ENCODE measurements at regions not wholly inside any gene's neighbourhood (a gene's known extent, or its start where the extent isn't known, plus 50 kb on each side); places are given as distances from the start of the nearest gene placed in this dataset.

DNA sequence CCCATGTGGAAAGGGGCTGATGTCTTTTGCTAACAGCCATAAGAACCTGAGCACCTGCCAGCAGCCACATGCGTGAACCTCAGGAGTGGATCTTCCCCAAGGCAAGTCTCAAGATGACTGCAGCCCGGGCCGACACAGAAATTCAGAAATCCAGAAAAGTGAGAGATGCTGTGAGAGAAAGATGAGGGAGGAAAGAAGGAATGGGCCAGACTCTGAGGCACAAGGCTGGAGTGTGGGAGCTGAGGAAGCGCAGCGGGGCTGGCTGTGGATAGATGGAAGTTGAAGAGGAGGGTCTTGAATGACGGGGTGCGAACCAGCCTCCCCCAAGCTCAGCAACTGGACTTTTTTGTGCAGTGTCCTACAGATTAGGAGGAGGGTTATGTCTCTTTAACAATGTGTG is 337.8 kb downstream of the GADD45G start:
- H3K9me3 ChIP-seq, result no peaks in the 10 kb centered on the region

DNA sequence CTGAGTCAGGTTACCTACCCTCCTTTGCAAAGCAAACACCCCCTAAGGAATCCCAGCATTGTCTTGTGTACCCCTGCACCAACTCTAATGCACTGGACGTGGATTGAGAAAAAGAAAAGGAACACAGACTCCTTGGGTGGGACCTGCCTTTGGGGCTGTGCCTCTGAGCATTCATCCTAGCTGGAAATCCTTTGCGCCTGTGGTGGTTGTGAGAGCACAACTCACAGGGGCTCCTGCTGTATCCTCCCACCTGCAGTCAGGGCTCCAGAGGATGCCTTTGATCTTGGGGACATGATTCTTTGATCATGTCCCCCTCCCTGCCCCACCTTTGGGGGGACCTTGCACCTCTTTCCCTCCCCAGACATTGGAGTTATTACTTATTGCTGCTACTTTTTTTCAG is 338.5 kb downstream of the GADD45G start:
- no peak for TF ChIP-seq POLR2AphosphoS5 (IDR thresholded peaks at IDR 0.05)
- WGBS, 2 donors, result 79 to 93% methylated on average over 2 of the region's 2 CpGs
- ATAC-seq (ENCODE audit: low FRiP score in 2 of 2), result no peak
- Histone ChIP-seq H3K4me1 (peaks cover 0 to 8% (median 0%) of the 10 kb centered on the region in 4 donors), H3K9me3 (no peaks in the 10 kb centered on the region), H3K4me3 (no peak overlapping the region), H3K27ac (no peak overlapping the region), H3K36me3 (no peaks in the 10 kb centered on the region), H3K27me3 (no peaks in the 10 kb centered on the region)
- DNase-seq, result no peak

More for the DNA sequence above, 337.8 kb downstream of the GADD45G start:
- H3K4me1 ChIP-seq, result peaks cover 0 to 8% (median 0%) of the 10 kb centered on the region in 4 donors
- DNase-seq (no peak), ATAC-seq (ENCODE audit: low FRiP score in 2 of 2) (no peak)
- no peaks in the 10 kb centered on the region for H3K27me3 ChIP-seq
- TF ChIP-seq EP300 (IDR thresholded peaks at IDR 0.05) (no peak), CTCF (IDR thresholded peaks at IDR 0.05) (no peak), POLR2A (IDR thresholded peaks at IDR 0.05) (no peak), POLR2AphosphoS5 (IDR thresholded peaks at IDR 0.05) (no peak)
- H3K4me3 ChIP-seq, result no peak overlapping the region
- H3K36me3 ChIP-seq, result no peaks in the 10 kb centered on the region
- no peak overlapping the region for H3K27ac ChIP-seq
- WGBS, 2 donors, result 87 to 97% methylated on average over 7 of the region's 7 CpGs

DNA sequence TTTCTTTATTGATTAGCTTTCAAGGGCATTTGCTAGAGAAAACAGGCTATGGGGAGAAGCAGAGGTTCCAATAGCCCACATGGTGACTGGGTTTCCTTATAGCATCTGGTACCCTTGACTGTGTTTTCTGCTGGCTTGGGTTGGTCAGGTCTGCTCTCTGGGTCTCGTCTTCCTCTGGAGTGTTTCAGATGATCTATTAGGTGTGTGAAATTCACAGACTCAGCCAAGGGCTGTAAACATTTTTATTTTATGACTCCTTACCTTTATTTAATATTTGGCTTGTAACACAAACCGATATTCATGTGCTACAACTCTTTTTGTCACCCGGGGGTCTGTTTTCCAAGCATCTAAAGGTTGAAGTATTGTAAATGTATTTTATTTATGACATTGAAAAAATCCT is 338.9 kb downstream of the GADD45G start:
- no peak for ATAC-seq (ENCODE audit: low FRiP score in 2 of 2)
- H3K36me3 ChIP-seq, result no peaks in the 10 kb centered on the region
- TF ChIP-seq CTCF (IDR thresholded peaks at IDR 0.05) (no peak), POLR2AphosphoS5 (IDR thresholded peaks at IDR 0.05) (no peak), POLR2A (IDR thresholded peaks at IDR 0.05) (no peak), EP300 (IDR thresholded peaks at IDR 0.05) (no peak)
- DNase-seq, result no peak
- WGBS, 2 donors, result 92 to 95% methylated on average over 3 of the region's 3 CpGs
- no peak overlapping the region for H3K4me3 ChIP-seq
- H3K27me3 ChIP-seq, result no peaks in the 10 kb centered on the region
- no peak overlapping the region for H3K27ac ChIP-seq
- H3K4me1 ChIP-seq, result peaks cover 0 to 8% (median 0%) of the 10 kb centered on the region in 4 donors
- no peaks in the 10 kb centered on the region for H3K9me3 ChIP-seq

DNA sequence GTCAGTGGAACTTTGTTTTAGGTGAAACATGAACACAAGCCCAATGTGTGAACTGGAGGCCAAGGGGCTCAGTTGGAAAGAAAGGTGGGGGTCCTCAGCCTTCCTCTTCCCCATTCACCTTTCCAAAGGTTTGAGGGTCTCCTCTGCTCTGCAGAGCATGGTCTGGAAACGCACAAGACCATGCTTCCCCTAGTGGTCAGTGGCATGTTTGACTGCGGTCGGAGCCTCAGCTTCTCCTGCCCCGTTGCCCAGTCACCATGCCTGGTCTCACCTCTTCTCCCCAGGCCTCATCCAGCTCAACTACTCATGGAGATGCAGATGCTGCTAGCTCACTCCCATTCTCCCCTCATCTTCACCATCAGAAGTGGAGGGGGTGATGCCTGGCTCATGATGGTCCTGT is 340.3 kb downstream of the GADD45G start:
- no peak for DNase-seq
- H3K27me3 ChIP-seq, result no peaks in the 10 kb centered on the region
- no peaks in the 10 kb centered on the region for H3K36me3 ChIP-seq
- TF ChIP-seq EP300 (IDR thresholded peaks at IDR 0.05), result no peak
- no peak for TF ChIP-seq POLR2A (IDR thresholded peaks at IDR 0.05)
- no peak for TF ChIP-seq CTCF (IDR thresholded peaks at IDR 0.05)
- no peak for TF ChIP-seq POLR2AphosphoS5 (IDR thresholded peaks at IDR 0.05)
- no peak for ATAC-seq (ENCODE audit: low FRiP score in 2 of 2)
- no peak overlapping the region for H3K4me3 ChIP-seq
- H3K4me1 ChIP-seq, result peaks cover 0 to 8% (median 0%) of the 10 kb centered on the region in 4 donors
- 92 to 100% methylated on average over 2 to 4 of the region's 4 CpGs for WGBS, 2 donors
- H3K27ac ChIP-seq, result no peak overlapping the region
- no peaks in the 10 kb centered on the region for H3K9me3 ChIP-seq

GRCh38 chr9:89946741-89947140 is 341.9 kb downstream of the GADD45G start:
- no peaks in the 10 kb centered on the region for H3K9me3 ChIP-seq
- H3K27ac ChIP-seq, result no peak overlapping the region
- no peaks in the 10 kb centered on the region for H3K36me3 ChIP-seq
- DNase-seq, result no peak
- H3K4me1 ChIP-seq, result peaks cover 0 to 4% (median 0%) of the 10 kb centered on the region in 4 donors
- H3K27me3 ChIP-seq, result no peaks in the 10 kb centered on the region
- WGBS, 2 donors, result 39 to 45% methylated on average over 3 of the region's 3 CpGs
- no peak for TF ChIP-seq EP300 (IDR thresholded peaks at IDR 0.05)
- no peak for TF ChIP-seq POLR2AphosphoS5 (IDR thresholded peaks at IDR 0.05)
- TF ChIP-seq CTCF (IDR thresholded peaks at IDR 0.05), result no peak
- no peak for TF ChIP-seq POLR2A (IDR thresholded peaks at IDR 0.05)
- ATAC-seq (ENCODE audit: low FRiP score in 2 of 2), result no peak
- H3K4me3 ChIP-seq, result no peak overlapping the region

Measured in upper lobe of left lung (tissue), 6 donors.